HG03103 (cell line): ENCODE measurements at regions not wholly inside any gene's neighbourhood (a gene's known extent, or its start where the extent isn't known, plus 50 kb on each side); places are given as distances from the start of the nearest gene placed in this dataset.
"Not testable (repeated sequence)": the region's sequence is repeated elsewhere in the genome, so short reads cannot be mapped to it uniquely, and the experiment has no call there.

ENCODE experiments used
- ATAC-seq: cut with Tn5 transposase; IDR thresholded peaks from one replicate; pipeline ENCODE4 v1.9.1; 2021; ENCODE audit warnings: low read depth; ENCODE audit not compliant: unreplicated experiment

DNA sequence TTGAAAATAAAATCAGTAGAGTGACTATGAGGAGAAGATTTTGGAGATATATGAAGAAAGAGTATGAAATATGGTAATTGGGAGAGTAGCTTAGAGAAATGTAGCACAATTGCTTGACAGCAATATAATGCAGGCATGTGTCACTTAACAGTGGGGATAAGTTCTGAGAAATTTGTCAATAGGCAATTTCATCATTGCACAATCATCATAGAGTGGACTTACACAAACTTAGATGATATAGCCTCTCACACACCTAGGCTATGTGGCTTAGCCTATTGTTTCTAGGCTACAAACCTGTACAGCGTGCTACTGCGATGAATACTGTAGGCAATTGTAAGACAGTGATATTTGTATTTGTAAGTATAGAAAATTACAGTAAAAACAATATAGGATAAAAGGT is 573.6 kb downstream of the JRKL start:
- ATAC-seq = no peak

DNA sequence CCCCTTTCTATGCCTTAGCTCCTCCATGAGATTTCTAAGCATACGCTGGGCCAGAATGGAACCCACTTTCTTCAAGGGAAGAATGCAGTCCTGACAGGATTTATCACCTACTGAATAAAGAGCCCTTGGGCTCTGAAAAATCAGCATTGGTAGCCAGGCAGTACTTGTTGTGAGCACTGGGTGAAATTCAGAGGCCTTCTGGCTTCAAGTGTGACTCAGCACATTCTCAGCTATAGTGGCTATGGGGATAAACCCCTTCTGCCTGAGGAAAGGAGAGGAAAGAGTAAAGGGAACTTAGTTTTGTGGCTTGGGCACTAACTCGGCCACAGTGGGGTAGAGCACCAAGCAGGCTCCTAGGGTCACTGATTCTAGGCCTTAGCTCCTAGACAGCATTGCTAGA is 574.8 kb downstream of the JRKL start:
- no peak for ATAC-seq

DNA sequence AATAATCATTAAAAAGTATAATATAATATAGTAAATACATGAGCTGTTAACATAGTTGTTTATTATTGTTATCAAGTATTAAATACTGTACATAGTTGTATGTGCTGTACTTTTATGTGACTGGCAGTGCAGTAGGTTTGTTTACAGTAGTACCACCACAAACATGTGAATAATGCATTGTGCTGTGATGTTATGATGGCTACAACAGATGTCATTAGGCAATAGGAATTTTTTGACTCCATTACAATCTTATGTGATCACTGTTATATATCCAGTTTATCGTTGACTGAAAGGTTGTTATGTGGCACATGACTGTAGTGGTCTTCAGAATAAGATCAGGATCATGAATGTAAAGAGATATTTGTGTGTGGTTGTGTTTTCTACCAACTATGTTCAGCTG is 577.8 kb downstream of the JRKL start:
- no peak for ATAC-seq

DNA sequence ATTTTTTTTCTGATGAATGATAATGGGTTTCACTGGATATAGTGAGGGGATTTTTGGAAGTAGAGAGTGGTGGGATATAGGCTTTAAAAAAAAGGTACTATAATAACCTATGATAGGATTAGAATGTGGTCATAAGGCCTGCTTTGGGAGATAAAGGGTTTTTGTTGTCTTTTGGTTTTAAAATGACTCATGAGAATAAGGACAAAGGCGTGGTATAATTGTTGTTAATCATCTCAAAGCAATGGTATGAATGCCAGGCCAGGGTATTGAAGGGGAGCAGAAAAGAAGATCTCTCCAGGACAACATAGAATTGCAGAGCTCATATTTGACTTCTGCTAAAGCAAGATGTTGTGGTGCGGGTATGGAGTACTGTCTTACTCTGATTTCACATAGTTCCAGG is 579.4 kb downstream of the JRKL start:
- no peak for ATAC-seq

DNA sequence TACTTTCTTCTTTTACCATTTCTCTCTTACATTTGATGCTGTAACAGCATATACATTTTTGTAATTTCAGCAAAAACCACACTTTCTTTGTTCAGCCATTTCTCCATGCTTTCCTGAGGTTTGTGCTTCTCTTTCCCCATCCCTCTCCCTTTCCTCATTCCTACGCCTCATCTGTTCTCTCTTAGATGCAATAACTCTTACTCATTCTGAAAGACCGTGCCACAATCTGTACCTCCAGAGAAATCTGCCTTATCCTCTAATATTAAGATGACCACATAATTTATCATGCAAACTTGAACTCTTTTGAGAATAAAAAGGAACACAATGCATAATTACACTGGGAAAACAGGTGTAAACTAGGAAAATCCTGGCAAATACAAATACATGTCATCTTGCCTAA is 588.9 kb downstream of the JRKL start:
- ATAC-seq = no peak

DNA sequence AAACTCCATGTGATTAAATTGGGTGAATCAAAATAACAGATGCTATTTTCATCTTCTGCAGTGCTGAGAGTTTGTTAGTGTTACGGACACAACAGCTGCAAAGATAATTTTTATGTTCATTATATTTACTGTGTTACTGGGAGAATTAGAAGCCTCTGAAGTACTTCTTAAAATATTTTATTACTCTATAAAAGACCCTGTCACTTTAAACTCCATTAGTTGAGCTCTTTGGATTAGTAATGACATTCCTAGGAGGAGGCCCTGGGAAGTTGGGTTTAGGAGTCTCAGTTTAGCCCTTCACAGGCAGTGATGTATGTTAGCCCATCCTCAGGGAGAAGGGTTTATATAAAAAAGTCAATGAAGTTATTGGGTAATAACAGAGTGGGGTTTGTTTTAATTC is 596.7 kb downstream of the JRKL start:
- ATAC-seq = no peak

DNA sequence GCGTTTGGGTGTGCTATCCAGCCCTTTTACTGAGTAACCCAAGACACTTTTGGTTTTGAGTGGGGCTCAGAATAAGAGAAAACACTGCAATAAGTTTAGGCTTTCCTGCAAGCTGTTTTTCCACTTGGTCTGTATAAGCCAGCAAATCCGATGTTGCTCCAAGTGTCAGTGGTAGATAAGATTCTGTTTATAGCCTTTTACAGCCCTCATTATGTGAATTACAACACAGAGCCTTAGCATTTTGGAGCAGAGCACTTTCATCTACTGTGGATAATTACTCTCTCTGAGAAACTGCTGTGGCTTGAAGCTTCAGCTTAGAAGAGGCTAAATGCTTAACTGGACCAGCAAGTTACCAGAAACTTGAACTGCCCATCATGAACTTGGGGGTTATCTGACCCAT is 601.1 kb downstream of the JRKL start:
- no peak for ATAC-seq

DNA sequence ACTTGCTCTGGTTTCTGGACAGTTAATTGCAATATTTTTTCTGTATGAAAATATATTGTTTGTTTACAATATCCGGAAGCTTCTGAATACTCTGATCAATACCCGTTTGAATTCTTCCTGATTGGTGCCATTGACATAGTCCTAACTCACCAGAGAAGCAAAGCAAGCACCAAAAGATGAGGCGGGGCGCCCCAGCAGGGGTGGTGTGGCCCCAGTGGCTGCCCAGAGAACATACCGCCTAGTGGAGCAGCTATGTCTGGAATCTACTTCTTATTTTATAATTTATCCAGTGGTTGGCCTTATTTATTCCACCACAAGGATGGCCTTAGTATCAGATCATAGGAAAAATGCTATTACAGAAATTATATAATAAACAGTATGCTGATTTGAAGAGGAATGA is 610.7 kb downstream of the JRKL start:
- ATAC-seq = no peak

DNA sequence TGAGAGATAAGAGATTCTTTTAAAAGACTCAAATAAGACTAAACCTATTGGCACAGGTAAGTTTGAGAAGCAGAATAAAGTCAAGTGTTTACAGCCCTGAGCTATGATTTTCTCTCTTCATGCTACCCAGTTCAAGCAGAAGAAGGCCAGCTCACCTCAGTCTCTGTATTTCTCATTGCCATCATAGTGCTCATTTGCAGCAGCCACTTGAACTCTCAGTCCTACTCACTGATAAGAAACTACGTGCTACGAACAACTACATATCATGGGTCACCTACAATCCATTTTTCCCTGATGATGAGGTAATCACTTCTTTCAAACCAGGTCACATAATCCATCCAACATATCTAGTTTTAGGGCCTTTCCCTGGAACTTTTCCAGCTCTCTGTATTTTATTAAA is 617.5 kb downstream of the JRKL start:
- ATAC-seq = no peak

DNA sequence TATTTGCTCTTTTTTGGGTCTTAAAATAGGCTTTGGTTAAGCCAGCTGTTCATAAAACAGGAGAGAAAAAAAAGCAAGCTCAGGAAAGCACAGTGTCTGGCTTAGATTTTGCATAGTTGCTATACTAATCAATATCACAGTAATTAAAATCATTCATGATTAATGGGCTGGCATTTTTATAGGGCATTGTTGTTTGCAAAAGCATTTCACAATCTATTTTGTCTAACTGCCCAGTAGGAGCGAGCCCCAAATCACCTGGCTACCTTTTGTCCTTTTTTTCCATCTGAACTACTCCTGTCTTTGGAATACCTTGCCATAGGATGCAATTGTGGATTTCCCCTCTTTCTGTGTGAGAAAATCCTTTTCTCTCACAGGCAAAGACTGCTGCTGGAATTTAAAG is 619.8 kb downstream of the JRKL start:
- ATAC-seq = no peak

DNA sequence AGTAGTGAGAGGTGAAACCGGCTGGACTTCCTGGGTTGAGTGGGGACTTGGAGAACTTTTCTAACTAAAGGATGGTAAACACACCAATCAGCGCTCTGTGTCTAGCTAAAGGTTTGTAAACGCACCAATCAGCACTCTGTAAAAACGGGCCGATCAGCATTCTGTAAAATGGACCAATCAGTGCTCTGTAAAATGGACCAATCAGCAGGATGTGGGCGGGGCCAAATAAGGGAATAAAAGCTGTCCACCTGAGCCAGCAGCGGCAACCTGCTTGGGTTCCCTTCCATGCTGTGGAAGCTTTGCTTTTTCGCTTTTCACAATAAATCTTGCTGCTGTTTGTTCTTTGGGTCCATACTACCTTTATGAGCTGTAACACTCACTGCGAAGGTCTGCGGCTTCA is 621.2 kb downstream of the JRKL start:
- ATAC-seq = not testable (repeated sequence)

DNA sequence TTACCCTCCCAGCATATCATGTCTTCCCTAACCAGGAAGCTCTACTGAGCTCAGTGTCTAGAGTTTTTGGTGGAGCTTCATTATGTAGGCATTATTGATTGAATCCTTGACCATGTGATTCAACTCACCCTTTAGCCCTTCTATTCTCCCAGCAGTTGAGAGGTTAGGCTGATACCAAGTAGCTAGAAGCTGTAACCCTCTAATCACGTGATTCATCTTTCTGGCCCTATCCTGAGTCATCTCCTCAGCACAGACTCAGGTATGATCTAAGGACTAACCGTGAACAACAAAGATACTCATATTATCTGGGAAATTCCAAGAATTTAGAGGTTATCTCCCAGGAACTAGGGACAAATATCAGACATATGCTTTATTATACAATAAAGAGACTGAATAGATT is 625.5 kb downstream of the JRKL start:
- ATAC-seq = no peak

DNA sequence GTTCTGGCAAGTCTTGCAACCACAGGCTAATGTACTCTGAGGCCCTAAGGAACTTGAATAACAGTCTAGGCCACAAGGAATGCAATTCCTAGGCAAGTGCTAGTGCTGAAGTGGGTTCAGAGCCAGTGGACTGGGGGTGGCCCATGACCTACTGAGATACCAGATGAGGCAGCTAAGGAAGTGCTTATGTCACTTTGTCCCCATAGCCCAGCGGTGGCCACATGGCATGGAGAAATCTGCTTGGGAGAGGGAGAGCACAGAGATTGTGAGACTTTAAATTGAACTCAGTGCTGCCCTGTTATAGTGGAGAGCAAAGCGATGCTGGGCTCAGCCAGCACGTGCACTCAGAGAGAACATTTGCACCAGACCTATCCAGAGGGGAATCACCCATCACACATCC is 629.5 kb downstream of the JRKL start:
- ATAC-seq = no peak

DNA sequence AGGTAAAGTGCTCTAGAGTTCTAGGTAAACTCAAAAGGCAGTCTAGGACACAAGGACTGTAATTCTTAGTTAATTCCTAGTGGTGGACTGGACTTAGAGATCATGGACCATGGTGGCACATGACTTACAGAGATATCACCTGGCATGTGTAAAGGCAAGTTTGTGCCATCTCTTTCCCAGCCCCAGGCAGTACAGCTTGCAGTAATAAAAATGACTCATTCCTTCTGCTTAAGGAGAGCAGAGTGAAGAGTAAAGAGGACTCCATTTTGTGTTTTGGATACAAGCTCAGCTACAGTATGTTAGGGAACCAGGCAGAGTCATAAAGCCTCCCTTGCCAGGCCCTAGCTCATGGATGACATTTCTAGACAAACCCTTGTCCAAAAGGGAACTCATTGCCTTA is 629.9 kb downstream of the JRKL start:
- ATAC-seq = no peak

DNA sequence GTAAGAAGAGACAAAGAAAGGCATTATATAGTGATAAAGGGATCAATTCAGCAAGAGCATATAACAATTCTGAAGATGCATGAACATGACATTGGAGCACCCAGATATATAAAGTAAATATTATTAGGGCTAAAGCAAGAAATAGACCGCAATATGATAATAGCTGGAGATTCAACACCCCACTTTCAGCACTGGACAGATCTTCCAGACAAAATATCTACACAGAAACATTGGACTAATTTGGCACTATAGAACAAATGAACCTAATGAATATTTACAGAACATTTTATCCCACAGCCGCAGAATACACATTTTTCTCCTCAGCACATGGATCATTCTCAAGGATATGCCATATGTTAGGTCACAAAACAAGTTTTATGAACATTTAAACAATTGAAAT is 633.1 kb downstream of the JRKL start:
- no peak for ATAC-seq

DNA sequence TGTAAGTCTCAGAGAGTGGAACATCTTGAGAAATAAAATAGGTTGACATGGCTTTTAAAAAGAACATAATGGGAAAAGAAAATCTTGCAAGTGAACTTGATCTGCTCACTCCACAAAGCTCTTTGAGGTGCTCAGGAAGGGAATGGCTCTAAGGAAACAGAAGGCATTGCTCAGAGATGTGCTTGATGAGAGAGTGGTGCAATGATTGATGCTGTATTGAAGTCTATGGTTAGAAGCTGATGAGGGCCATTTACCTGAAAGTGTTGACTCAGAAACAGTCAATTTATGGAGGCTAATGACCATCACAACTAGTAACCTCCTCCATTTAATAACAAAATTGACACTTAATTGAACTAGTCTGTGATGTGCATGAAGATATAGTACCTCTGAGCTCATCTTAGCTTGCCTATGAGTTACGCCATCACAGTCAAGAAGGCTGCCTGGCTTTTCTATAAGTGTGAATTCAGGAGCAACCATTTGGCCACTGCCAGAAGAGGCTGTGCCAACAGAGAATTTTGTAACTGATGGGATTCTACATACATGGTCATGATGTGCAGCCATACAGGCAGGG is 639.1 kb downstream of the JRKL start:
- ATAC-seq = no peak

DNA sequence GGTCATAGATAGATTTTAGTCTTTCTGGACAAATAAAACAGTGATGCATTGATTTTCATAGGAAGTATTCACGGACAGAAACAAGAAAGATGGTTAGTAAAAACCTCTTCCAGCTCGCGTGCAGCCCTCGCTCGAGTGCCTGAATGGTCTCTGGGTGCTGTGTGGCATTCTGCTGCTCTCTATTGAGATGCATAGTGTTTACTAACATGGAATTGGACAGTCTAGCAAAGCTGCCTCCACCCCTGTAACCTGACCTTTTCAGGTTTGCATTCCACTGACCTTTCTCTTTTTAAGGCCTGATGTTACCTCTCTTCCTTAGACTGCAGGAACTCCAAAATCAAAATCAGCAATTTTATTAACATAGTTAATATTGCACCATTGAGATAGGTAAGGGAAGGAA is 643.4 kb downstream of the JRKL start:
- ATAC-seq = no peak

DNA sequence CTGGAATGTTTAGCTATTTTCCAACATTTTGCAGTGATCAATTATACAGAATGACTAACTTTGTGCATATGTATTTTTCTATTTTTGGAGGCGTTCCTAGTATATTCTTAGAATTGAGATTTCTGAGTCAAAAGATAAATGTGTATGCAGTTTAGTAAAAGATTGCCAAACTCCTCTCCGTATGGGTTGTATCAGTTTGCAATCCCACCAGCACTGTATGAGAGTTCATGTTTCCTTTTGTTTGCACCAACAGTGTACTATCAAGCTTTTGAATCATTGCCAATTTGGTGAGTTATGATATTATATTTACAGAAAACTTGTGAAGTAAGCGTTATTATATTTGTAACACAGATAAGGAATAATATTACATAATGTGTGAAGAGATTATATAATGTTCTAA is 658.7 kb downstream of the JRKL start:
- no peak for ATAC-seq

DNA sequence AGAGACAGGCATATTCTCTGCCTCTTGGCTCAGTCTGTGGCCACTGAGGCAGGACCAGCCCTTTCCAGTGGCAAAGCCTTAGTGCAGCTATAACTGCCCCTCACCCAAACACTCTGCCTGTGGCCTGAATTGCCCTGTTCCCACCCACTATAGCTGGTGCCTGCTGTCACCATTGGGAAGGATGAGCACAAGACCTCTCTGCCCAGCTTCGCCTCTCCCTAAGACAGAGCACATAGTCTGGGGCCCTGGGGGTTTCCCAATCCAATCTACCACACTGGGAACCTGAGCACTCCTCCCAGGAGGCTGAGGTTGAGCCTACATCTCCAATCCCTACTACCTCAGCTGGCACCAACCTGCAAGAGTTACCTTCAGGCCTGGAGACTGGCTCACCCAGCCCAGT is 670.4 kb downstream of the JRKL start:
- ATAC-seq = no peak

DNA sequence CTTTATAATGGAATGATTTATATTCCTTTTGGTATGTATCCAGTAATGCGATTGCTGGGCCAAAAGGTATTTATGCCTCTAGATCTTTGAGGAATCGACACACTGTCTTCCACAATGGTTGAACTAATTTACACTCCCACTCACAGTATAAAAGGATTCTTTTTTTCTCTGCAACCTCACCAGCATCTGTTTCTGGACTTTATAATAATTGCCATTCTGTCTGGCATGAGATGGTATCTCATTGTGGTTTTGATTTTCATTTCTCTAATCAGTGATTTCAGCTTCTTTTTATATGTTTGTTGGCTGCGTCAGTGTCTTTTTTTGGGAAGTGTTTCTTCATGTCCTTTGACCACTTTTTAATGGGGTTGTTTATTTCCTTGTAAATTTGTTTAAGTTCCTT is 679.3 kb downstream of the JRKL start:
- ATAC-seq = no peak

DNA sequence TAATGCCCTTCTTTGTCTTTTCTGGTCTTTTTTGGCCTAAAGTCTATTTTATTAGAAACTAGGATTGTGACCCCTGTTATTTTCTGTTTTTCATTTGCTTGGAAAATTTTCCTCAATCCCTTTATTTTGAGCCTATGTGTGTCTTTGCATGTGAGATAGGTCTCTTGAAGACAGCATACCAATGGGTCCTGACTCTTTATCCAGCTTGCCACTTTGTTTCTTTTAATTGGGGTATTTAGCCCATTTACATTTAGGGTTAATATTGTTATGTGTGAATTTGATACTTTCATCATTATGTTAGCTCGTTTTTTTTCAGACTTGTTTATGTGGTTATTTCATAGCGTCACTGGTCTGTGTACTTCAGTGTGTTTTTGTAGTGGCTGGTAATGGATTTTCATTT is 682.6 kb downstream of the JRKL start:
- no peak for ATAC-seq

DNA sequence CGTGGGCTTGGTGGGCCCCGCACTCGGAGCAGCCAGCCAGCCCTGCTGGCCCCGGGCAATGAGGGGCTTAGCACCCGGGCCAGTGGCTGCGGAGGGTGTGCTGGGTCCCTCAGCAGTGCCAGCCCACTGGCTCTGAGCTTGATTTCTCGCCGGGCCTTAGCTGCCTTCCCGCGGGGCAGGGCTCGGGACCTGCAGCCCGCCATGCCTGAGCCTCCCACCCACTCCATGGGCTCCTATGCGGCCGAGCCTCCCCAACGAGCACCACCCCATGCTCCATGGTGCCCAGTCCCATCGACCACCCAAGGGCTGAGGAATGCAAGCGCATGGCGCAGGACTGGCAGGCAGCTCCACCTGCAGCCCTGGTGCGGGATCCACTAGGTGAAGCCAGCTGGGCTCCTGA is 686.9 kb downstream of the JRKL start:
- not testable (repeated sequence) for ATAC-seq

DNA sequence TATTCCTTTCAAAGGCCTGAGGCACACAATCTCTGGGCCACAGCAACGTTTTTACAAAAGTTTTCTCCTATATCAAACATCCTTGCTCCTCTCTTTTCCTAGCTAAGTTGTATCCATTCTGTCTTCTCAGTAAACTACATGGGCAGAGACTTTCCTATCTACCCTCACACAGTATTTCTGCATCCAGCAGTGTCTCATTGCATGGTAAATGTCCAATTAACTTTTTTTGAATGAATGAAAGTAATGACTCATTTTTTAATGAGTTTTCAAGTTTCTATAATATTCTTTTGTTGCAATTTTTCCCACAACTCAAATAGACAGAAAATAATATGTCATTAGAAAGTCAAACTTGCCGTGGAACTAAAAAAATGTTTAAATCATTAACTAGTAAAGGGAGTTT is 688.6 kb downstream of the JRKL start:
- ATAC-seq = no peak
